Fibroblast of mammary gland (primary cell): ENCODE measurements at regions not wholly inside any gene's neighbourhood (a gene's known extent, or its start where the extent isn't known, plus 50 kb on each side); places are given as distances from the start of the nearest gene placed in this dataset.
"Not testable (repeated sequence)": the region's sequence is repeated elsewhere in the genome, so short reads cannot be mapped to it uniquely, and the experiment has no call there.

Experiments used
- DNase-seq: peaks from one replicate; pipeline ENCODE4 v3.0.0-alpha.2; 2010; ENCODE audit warnings: low read depth
- H3K4me3 ChIP-seq: 2 replicates; pipeline ENCODE4 v1.5.1; 2011; ENCODE audit warnings: low read depth, mild to moderate bottlenecking, low read length, moderate library complexity; ENCODE audit not compliant: control insufficient read depth
- TF ChIP-seq, protein P1 (sequence below): conservative IDR thresholded peaks from 2 replicates; pipeline ENCODE4 v1.5.1; 2011; ENCODE audit warnings: low read depth, low read length, inconsistent platforms; ENCODE audit not compliant: control insufficient read depth, insufficient read depth

DNA sequence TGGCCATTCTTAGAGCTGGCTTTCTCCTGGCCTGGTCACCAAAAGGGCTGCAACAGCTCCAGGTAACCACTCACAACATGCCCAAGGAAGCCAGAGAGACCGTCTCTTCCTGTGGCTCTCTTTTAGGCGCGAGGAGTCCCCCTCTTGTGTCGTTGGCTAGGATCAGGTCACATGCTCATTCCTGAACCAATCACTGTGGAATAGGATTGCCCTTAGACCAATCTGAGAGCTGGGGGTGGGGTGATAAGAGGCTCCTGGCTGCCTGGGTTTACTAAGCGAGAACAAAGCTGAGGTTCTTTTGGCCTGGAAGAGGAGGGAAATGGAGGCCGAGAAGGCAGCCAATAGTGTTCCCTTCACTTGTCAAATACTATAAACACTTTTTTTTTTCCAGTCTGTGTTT is 452.1 kb upstream of the PROX1 start:
- no peak overlapping the region for H3K4me3 ChIP-seq
- no peak for DNase-seq
- TF ChIP-seq, protein P1, sequence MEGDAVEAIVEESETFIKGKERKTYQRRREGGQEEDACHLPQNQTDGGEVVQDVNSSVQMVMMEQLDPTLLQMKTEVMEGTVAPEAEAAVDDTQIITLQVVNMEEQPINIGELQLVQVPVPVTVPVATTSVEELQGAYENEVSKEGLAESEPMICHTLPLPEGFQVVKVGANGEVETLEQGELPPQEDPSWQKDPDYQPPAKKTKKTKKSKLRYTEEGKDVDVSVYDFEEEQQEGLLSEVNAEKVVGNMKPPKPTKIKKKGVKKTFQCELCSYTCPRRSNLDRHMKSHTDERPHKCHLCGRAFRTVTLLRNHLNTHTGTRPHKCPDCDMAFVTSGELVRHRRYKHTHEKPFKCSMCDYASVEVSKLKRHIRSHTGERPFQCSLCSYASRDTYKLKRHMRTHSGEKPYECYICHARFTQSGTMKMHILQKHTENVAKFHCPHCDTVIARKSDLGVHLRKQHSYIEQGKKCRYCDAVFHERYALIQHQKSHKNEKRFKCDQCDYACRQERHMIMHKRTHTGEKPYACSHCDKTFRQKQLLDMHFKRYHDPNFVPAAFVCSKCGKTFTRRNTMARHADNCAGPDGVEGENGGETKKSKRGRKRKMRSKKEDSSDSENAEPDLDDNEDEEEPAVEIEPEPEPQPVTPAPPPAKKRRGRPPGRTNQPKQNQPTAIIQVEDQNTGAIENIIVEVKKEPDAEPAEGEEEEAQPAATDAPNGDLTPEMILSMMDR = no peak

DNA sequence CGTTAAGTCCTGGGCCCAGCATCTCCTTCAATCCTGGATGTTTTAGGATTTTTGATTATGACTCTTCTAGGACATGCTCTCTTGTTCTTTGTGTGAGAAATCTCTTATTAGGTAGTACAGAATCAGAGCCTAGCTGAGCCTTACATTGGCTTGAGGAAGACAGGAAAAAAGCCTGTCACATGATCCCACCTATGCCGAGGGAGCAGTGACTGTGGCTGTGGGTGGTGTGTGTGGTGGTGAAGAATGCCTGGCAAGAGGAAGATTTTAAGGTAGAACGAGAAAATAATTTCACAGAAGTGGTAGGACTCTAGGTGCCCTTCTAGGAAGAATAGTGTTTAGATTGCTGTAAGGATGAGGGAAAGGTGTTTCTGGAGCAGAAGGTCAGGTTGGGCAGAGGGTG is 449.5 kb upstream of the PROX1 start:
- TF ChIP-seq, protein P1 = no peak
- no peak for DNase-seq
- H3K4me3 ChIP-seq = no peak overlapping the region

DNA sequence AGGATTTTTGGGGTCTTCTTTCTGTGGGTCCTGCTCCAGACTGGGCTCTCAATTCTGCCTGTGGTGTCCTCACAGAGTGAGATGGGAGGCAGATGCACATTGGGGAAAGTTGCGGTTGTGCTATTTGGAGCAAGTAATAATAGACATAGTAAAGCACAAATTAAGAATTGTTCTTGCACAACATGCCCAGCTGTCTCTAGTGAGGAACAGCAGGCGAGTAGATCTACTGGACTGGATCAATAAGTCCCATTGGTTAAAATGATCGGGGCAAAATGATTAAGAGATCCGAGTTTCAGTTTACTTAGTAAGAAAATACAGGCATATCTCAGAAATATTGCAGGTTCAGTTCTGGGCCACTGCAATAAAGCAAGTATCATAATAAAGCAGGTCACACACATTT is 448.3 kb upstream of the PROX1 start:
- TF ChIP-seq, protein P1 = no peak

DNA sequence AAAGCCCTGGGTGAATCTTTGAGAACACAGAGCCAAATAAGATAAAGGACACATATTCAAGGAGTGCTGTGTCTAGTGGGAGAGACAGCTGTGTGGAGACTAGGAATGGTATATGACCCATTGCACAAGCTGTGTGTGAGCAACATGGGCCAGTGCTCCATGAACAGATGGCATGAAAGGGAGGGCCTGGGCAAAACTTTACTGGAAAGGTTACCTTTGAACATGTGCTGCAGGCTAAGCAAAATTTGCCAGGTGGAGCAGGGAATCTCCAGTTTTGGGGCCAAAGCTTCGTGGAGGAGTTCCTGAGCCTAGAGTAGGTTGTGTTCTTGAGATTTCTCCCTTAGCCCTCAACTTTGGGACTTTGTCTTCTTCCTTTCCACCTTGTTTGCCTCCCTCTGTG is 446.1 kb upstream of the PROX1 start:
- no peak for DNase-seq
- H3K4me3 ChIP-seq = no peak overlapping the region
- TF ChIP-seq, protein P1 = no peak

More for the DNA sequence above, 448.3 kb upstream of the PROX1 start:
- H3K4me3 ChIP-seq = no peak overlapping the region
- no peak for DNase-seq

DNA sequence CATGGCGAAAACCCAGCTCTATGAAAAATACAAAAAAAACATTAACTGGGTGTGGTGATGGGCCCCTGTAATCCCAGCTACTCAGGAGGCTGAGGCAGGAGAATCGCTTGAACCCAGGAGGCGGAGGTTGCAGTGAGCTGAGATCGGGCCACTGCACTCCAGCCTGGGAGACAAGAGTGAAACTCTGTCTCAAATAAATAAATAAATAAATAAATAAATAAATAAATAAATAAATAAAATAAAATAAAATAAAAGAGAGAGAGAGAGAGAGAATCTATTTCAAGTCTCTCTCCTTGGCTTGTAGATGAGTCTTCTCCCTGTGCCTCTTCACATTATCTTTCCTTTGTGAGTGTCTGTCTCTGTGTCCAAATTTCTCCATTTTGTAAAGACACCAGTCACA is 442.6 kb upstream of the PROX1 start:
- DNase-seq, H3K4me3 ChIP-seq: not testable (repeated sequence)

DNA sequence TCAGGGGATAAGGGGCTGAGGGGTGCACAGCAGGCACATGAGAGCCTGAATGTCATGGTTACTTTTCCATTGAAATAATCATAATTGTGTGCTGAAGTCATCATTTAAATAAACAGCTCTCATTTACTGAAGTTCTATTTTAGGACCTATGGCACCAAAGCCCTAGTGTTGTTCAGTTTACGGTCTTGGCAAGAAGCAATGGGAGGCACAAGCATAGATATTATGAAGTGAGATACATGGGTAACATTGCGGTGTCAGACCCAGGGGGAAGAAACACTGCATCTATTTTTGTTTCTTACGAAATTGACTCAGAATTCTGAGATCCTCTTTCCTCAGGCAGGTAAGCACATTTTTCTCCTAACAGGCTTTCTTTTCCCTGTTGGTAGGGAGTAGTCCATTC is 437.8 kb upstream of the PROX1 start:
- H3K4me3 ChIP-seq = no peak overlapping the region
- TF ChIP-seq, protein P1 = no peak
- no peak for DNase-seq

DNA sequence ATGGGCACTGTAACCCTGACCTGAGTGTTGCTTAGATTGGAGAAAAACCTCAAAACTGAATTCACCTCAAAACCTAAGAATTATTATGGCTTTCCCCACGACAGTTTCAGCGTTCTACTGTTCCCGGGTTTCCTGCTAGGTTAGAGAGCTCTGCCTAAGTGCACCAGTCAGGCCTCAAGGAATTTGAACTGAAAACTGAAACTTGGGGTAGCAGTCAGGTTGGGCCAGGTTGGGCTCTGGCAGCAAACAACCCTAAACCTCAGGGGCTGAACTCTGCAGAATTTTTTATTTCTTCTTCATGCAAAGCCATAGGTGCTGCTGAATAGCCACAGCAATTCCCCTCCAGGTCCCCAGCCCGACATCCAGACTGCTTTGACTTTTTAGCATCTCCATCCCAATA is 437.0 kb upstream of the PROX1 start:
- DNase-seq = no peak
- H3K4me3 ChIP-seq = no peak overlapping the region
- TF ChIP-seq, protein P1 = no peak
